CD4-positive, alpha-beta memory T cell (primary cell): ENCODE measurements at regions not wholly inside any gene's neighbourhood (a gene's known extent, or its start where the extent isn't known, plus 50 kb on each side); places are given as distances from the start of the nearest gene placed in this dataset.

Experiments used
- CTCF ChIA-PET: fragments of 350-600 bp; sonication (Branson Sonifier 250); formaldehyde crosslinking; loops from one replicate; lab custom pipeline; 2021; ENCODE audit warnings: inconsistent platforms; ENCODE audit not compliant: partially characterized antibody; lab: Charles Lee
- POLR2A ChIA-PET: fragments of 350-600 bp; sonication (Branson Sonifier 250); formaldehyde crosslinking; loops from one replicate; lab custom pipeline; 2021; ENCODE audit not compliant: partially characterized antibody; lab: Charles Lee
- DNase-seq, 5 donors: peaks; one replicate each; pipeline versions ENCODE4 v3.0.0 to v3.0.0-alpha.2; 2020 to 2022; ENCODE audit warnings: mixed read lengths in 1 of 5
- H3K27ac ChIP-seq: one replicate; pipeline ENCODE4 v1.7.0; 2013; ENCODE audit warnings: low read depth, low read length
- H3K27me3 ChIP-seq: 2 replicates; pipeline ENCODE4 v1.7.0; 2013; ENCODE audit warnings: mild to moderate bottlenecking, low read length, moderate library complexity; ENCODE audit not compliant: insufficient read depth
- H3K36me3 ChIP-seq: 2 replicates; pipeline ENCODE4 v1.7.0; 2013; ENCODE audit warnings: mild to moderate bottlenecking, low read length, moderate library complexity; ENCODE audit not compliant: insufficient read depth
- H3K4me1 ChIP-seq: 2 replicates; pipeline ENCODE4 v1.7.0; 2013; ENCODE audit warnings: mild to moderate bottlenecking, low read length, moderate library complexity; ENCODE audit not compliant: insufficient read depth
- H3K4me3 ChIP-seq, 2 donors: one replicate each; pipeline ENCODE4 v1.7.0; 2013; ENCODE audit warnings: low read length in 2 of 2, mild to moderate bottlenecking in 1 of 2
- H3K9me3 ChIP-seq, 2 donors: one replicate each; pipeline ENCODE4 v1.7.0; 2013; ENCODE audit warnings: low read length in 2 of 2, control low read depth in 1 of 2; ENCODE audit not compliant: control insufficient read depth in 1 of 2
- H3K27ac Mint-ChIP-seq, 7 donors: one replicate each; pipeline ENCODE4 v1.8.0; 2020 to 2021; ENCODE audit warnings: mixed read lengths in 7 of 7, mild to moderate bottlenecking in 6 of 7, inconsistent platforms in 3 of 7, moderate library complexity in 3 of 7
- H3K27me3 Mint-ChIP-seq, 2 donors: one replicate each; pipeline ENCODE4 v1.8.0; 2020 to 2021; ENCODE audit warnings: mixed read lengths in 2 of 2
- H3K36me3 Mint-ChIP-seq, 2 donors: one replicate each; pipeline ENCODE4 v1.8.0; 2020 to 2021; ENCODE audit warnings: mixed read lengths in 2 of 2, inconsistent platforms in 1 of 2, mild to moderate bottlenecking in 1 of 2
- H3K4me1 Mint-ChIP-seq, 4 donors: one replicate each; pipeline ENCODE4 v1.8.0; 2020 to 2021; ENCODE audit warnings: mixed read lengths in 4 of 4, mild to moderate bottlenecking in 1 of 4
- H3K4me3 Mint-ChIP-seq, 8 donors: one replicate each; pipeline ENCODE4 v1.8.0; 2020 to 2021; ENCODE audit warnings: mixed read lengths in 8 of 8, mild to moderate bottlenecking in 7 of 8, moderate library complexity in 6 of 8, inconsistent platforms in 3 of 8
- H3K9me3 Mint-ChIP-seq, 8 donors: one replicate each; pipeline ENCODE4 v1.8.0; 2020 to 2021; ENCODE audit warnings: mixed read lengths in 8 of 8, mild to moderate bottlenecking in 5 of 8, inconsistent platforms in 3 of 8, moderate library complexity in 1 of 8
- intact Hi-C: fragments of 100-400 bp; cut with micrococcal nuclease; formaldehyde crosslinking; loops from one replicate; pipeline ENCODE4 v1.15.1; 2023

DNA sequence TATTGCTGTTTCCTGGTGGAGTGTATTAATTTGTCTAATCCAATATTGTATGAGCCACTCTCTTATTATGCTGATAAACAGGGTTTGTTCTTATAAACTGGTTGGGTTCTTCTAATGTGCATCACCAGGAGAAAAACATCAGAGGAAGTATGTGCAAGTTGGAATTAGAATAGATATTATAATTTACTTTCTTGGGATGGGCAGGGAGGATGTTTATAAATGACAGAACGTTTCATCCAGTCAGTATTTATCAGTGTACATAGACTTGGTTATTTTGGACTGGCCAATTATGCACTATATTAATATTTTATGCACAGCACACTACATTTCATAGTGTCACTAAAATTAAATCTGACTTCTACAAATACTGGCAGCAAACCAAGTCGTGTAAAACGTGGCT, 495.8 kb downstream of the PSAT1 start:
- Mint-ChIP-seq H3K36me3 (no peaks in the 10 kb centered on the region), H3K9me3 (peaks cover 0 to 7% (median 3%) of the 10 kb centered on the region in 8 donors), H3K4me1 (no peaks in the 10 kb centered on the region), H3K27ac (no peak overlapping the region), H3K4me3 (no peak overlapping the region), H3K27me3 (no peaks in the 10 kb centered on the region)
- CTCF ChIA-PET: no interaction called here
- no peak for DNase-seq
- no peak overlapping the region for H3K27ac ChIP-seq
- POLR2A ChIA-PET: no interaction called here
- no peak overlapping the region for H3K4me3 ChIP-seq
- H3K27me3 ChIP-seq: no peaks in the 10 kb centered on the region
- no peaks in the 10 kb centered on the region for H3K4me1 ChIP-seq
- intact Hi-C loops: no loop called here
- no peaks in the 10 kb centered on the region for H3K36me3 ChIP-seq
- H3K9me3 ChIP-seq: no peaks in the 10 kb centered on the region

DNA sequence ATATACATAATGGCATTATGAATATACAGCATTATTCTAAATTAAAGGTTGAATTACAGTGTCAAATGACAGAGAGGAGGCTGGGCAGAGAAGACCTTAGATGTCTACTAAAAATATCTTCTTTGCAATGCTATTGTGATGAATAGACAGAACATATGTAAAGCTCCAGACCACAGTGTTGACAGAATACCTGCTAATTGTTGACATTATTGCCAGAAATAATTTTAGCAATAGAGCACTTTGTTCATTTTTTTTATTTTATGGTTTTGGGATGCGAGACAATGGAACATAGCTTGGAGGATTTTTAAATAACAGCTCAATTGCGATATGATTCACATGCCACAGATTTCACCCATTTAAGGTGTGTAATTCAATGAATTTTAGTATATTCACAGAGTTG, 508.8 kb downstream of the PSAT1 start:
- intact Hi-C loops: no loop called here
- H3K4me1 ChIP-seq: no peaks in the 10 kb centered on the region
- ChIA-PET CTCF (no interaction called here), POLR2A (no interaction called here)
- H3K36me3 ChIP-seq: no peaks in the 10 kb centered on the region
- H3K4me3 ChIP-seq: no peak overlapping the region
- no peak overlapping the region for H3K27ac Mint-ChIP-seq
- no peak for DNase-seq
- H3K4me3 Mint-ChIP-seq: no peak overlapping the region
- H3K4me1 Mint-ChIP-seq: no peaks in the 10 kb centered on the region
- no peaks in the 10 kb centered on the region for H3K9me3 ChIP-seq
- no peak overlapping the region for H3K27ac ChIP-seq
- H3K27me3 Mint-ChIP-seq: no peaks in the 10 kb centered on the region
- H3K27me3 ChIP-seq: no peaks in the 10 kb centered on the region
- peaks cover 0 to 3% (median 0%) of the 10 kb centered on the region in 8 donors for H3K9me3 Mint-ChIP-seq
- H3K36me3 Mint-ChIP-seq: no peaks in the 10 kb centered on the region

DNA sequence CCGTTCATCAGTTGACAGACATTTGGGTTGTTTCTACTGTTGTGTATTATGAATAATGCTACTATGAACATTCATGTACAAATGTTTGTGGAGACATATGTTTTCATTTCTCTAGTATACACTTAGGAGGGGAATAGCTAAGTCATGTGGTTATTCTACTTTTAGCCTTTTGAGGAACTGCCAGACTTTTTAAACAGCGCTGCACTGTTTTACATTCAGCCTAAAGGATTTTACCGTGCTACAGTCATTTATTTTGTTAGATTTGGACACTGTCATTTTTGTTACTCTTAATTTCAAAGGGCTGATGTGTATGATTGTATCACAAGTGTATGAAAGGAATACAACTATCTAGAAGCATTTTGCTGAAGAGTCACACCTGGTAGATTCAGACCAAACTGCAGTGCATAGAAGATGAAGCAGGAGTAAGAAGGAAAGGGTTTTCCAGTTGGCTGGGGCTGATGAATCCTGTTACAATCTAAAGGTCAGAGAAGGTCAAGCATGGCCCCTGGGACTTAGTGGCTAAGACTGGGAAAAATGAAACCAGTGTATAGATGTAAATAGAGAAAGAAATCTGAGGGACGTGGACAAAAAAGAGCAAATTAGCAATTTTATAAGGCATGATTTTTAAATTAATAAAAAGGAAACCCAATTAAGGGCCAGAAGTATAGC, 509.7 kb downstream of the PSAT1 start:
- ChIA-PET CTCF (no interaction called here), POLR2A (no interaction called here)
- H3K27ac Mint-ChIP-seq: no peak overlapping the region
- no peaks in the 10 kb centered on the region for H3K4me1 Mint-ChIP-seq
- Histone ChIP-seq H3K27me3 (no peaks in the 10 kb centered on the region), H3K27ac (no peak overlapping the region), H3K9me3 (no peaks in the 10 kb centered on the region), H3K36me3 (no peaks in the 10 kb centered on the region), H3K4me1 (no peaks in the 10 kb centered on the region), H3K4me3 (no peak overlapping the region)
- no peaks in the 10 kb centered on the region for H3K27me3 Mint-ChIP-seq
- no peaks in the 10 kb centered on the region for H3K36me3 Mint-ChIP-seq
- peaks cover 0 to 3% (median 0%) of the 10 kb centered on the region in 8 donors for H3K9me3 Mint-ChIP-seq
- DNase-seq: no peak
- no peak overlapping the region for H3K4me3 Mint-ChIP-seq
- intact Hi-C loops: no loop called here

DNA sequence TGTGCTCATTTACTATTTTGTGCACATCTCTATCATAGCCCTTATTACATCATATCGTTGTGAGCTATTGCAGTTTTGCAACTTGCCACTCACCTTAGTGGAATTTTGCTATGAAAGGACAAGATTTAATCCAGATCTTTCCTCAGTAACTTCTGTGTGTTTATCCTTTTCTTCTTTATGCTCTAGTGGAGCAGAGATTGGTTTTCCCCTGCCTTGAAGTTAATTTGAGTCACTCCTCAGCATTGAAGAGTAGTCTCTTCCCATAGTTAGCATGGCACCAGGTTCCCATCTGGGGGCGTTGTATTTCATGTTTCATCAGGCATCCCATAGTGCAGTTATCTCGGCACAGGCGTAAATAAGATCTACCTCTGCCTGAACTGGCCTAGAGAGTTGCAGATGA, 510.4 kb downstream of the PSAT1 start:
- no peak overlapping the region for H3K27ac ChIP-seq
- Mint-ChIP-seq H3K4me3 (no peak overlapping the region), H3K4me1 (no peaks in the 10 kb centered on the region), H3K9me3 (peaks cover 0 to 3% (median 0%) of the 10 kb centered on the region in 8 donors), H3K27me3 (no peaks in the 10 kb centered on the region), H3K27ac (no peak overlapping the region), H3K36me3 (no peaks in the 10 kb centered on the region)
- H3K4me3 ChIP-seq: no peak overlapping the region
- no peaks in the 10 kb centered on the region for H3K4me1 ChIP-seq
- no peaks in the 10 kb centered on the region for H3K27me3 ChIP-seq
- ChIA-PET CTCF (no interaction called here), POLR2A (no interaction called here)
- no peak for DNase-seq
- intact Hi-C loops: no loop called here
- no peaks in the 10 kb centered on the region for H3K36me3 ChIP-seq
- H3K9me3 ChIP-seq: no peaks in the 10 kb centered on the region

DNA sequence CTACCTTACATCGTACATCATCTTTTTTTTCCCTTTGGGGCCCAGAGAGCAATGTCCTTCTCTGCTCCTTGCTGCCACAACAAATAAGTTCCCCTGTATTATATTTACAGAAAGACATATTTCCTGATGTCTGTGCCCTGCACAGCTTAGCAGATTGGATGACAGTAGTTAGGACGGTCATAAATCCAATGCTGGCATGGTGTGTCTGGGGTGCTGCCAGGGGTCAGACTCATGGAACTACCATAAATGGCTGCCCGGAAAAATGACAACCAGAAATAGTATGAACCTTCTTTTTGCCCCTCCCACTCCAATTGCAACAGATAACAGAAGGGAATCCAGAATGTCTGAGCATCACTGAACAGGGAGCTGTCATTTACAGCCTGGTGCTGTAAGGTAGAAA, 511.1 kb downstream of the PSAT1 start:
- H3K9me3 ChIP-seq: no peaks in the 10 kb centered on the region
- H3K36me3 Mint-ChIP-seq: no peaks in the 10 kb centered on the region
- no peak for DNase-seq
- ChIA-PET POLR2A (no interaction called here), CTCF (no interaction called here)
- no peaks in the 10 kb centered on the region for H3K36me3 ChIP-seq
- H3K4me3 Mint-ChIP-seq: no peak overlapping the region
- H3K27ac ChIP-seq: no peak overlapping the region
- H3K4me1 Mint-ChIP-seq: no peaks in the 10 kb centered on the region
- H3K4me1 ChIP-seq: no peaks in the 10 kb centered on the region
- peaks cover 0 to 3% (median 0%) of the 10 kb centered on the region in 8 donors for H3K9me3 Mint-ChIP-seq
- H3K27me3 Mint-ChIP-seq: no peaks in the 10 kb centered on the region
- no peak overlapping the region for H3K4me3 ChIP-seq
- intact Hi-C loops: no loop called here
- no peaks in the 10 kb centered on the region for H3K27me3 ChIP-seq
- H3K27ac Mint-ChIP-seq: no peak overlapping the region

DNA sequence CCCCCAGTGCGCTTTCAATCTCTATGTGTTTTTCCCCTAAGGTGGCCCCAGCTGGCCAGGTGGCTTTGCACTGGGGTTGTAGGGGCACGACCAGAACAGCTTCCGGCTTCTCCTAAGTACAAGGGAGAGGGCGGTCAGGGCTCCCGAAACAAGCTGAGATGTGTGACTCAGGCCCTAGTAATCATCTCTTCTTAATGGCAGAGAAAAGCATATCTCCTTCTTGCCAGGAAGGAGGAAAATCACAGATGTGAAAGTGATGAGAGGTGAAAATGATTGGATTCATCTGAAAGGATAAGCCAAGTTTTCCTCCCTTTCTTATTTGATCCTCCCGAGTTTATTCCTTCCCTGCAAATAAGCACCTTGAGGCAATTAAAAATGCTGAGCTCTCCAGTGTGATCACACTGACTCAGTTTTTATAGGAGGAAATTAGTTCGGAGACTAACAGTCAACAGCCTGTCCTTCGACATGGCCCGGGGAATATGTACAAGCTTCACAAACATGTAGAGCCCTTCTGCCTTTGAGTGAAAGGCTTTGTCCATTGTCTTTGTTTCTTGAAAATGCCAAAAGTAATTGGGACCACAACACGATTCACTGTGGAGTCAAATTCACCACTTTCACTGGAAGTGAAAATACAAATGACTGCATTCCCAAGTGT, 514.8 kb downstream of the PSAT1 start:
- no peak for DNase-seq
- Mint-ChIP-seq H3K27ac (no peak overlapping the region), H3K36me3 (no peaks in the 10 kb centered on the region), H3K9me3 (peaks cover 0 to 3% (median 0%) of the 10 kb centered on the region in 8 donors), H3K4me1 (no peaks in the 10 kb centered on the region), H3K27me3 (no peaks in the 10 kb centered on the region), H3K4me3 (no peak overlapping the region)
- no peaks in the 10 kb centered on the region for H3K36me3 ChIP-seq
- ChIA-PET CTCF (interaction anchor here (0.9 to 1.3 kb wide), 2 partner anchors 8 to 10 kb away, joined by 3 read pairs; no protein-coding TSS in a partner anchor), POLR2A (no interaction called here)
- H3K9me3 ChIP-seq: no peaks in the 10 kb centered on the region
- H3K27ac ChIP-seq: no peak overlapping the region
- no peaks in the 10 kb centered on the region for H3K27me3 ChIP-seq
- no peak overlapping the region for H3K4me3 ChIP-seq
- intact Hi-C loops: no loop called here
- no peaks in the 10 kb centered on the region for H3K4me1 ChIP-seq

DNA sequence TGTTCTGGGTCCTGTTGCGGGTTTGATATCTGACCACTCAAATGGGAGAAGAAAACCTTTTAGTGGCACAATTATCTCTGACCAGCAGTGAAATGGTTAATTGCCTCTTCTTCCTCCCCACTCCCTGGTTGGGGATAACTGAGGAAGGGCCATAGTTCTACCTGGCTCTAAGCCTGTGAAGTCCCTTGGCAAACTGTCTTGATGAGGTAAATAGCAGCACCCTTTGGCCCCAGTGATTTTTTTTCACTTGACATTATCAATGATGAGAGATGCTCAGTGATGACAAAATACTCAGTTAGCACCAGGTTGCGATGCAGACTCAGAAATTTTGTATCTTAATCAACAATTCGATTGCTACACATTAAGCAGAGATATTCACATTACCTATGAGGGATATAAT, 515.7 kb downstream of the PSAT1 start:
- no peaks in the 10 kb centered on the region for H3K4me1 ChIP-seq
- H3K4me1 Mint-ChIP-seq: no peaks in the 10 kb centered on the region
- peaks cover 0 to 3% (median 0%) of the 10 kb centered on the region in 8 donors for H3K9me3 Mint-ChIP-seq
- no peak overlapping the region for H3K4me3 Mint-ChIP-seq
- no peak for DNase-seq
- ChIA-PET POLR2A (no interaction called here), CTCF (interaction anchor here (1.3 kb wide), 1 partner anchor 7 kb away, joined by 3 read pairs; no protein-coding TSS in a partner anchor)
- intact Hi-C loops: no loop called here
- H3K36me3 ChIP-seq: no peaks in the 10 kb centered on the region
- no peaks in the 10 kb centered on the region for H3K27me3 Mint-ChIP-seq
- H3K4me3 ChIP-seq: no peak overlapping the region
- H3K27ac Mint-ChIP-seq: no peak overlapping the region
- no peaks in the 10 kb centered on the region for H3K9me3 ChIP-seq
- no peak overlapping the region for H3K27ac ChIP-seq
- H3K36me3 Mint-ChIP-seq: no peaks in the 10 kb centered on the region
- no peaks in the 10 kb centered on the region for H3K27me3 ChIP-seq
